ENCODE measurements at regions not wholly inside any gene's neighbourhood (a gene's known extent, or its start where the extent isn't known, plus 50 kb on each side); places are given as distances from the start of the nearest gene placed in this dataset.

DNA sequence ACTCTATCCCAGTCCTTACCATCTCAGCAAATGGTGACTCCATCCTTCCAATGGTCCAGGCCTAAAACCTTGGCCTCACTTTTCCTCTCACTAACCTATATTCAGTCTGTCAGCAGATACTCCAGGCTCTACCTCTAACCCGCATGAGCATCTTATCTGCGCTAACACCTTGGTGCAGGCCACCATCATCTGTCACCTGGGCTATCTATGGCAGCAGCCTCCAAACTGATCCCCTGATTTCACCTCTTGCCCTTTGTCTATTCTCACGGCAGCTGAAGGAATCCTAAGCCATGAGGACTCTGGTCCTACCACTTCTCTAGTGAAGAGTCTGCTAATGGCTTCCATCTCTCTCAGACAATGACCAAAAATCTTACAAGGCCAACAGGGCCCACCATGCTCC, 57.9 kb upstream of the CCL1 start:
- H3K4me3 ChIP-seq (ENCODE audit: low read length): no peak overlapping the region
- DNase-seq (ENCODE audit: low read depth): no peak
- TF ChIP-seq, protein P1, sequence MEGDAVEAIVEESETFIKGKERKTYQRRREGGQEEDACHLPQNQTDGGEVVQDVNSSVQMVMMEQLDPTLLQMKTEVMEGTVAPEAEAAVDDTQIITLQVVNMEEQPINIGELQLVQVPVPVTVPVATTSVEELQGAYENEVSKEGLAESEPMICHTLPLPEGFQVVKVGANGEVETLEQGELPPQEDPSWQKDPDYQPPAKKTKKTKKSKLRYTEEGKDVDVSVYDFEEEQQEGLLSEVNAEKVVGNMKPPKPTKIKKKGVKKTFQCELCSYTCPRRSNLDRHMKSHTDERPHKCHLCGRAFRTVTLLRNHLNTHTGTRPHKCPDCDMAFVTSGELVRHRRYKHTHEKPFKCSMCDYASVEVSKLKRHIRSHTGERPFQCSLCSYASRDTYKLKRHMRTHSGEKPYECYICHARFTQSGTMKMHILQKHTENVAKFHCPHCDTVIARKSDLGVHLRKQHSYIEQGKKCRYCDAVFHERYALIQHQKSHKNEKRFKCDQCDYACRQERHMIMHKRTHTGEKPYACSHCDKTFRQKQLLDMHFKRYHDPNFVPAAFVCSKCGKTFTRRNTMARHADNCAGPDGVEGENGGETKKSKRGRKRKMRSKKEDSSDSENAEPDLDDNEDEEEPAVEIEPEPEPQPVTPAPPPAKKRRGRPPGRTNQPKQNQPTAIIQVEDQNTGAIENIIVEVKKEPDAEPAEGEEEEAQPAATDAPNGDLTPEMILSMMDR (conservative IDR thresholded peaks at IDR 0.05; ENCODE audit: low read length): no peak

DNA sequence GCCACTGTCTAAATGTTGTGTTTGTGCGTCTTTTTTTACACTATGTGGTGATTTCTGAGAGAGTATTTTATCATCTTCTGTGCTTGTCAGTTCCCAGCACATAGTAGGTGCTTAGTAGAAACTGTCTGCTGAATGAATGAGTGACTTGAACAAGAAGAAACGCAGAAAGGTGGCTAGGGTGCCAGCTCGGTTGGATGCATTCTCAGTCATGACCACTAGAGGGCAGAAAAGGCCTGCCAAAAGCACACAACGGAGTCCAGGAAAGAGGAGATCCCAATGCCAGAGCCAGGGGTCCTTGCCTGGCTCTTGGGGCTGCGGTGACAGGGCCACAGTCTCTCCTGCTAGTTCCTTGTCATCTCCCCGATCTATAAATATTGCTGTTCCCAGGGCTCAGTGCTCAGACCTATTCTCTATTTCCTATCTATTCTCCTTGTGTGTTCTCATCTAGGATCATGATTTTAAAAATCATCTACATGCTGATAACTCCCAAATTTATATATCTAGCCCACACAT, 57.3 kb upstream of the CCL1 start:
- H3K4me3 ChIP-seq (ENCODE audit: low read length): no peak overlapping the region
- DNase-seq (ENCODE audit: low read depth): peak; percentile 45
- TF ChIP-seq, protein P1 (conservative IDR thresholded peaks at IDR 0.05; ENCODE audit: low read length): peak; percentile 96

DNA sequence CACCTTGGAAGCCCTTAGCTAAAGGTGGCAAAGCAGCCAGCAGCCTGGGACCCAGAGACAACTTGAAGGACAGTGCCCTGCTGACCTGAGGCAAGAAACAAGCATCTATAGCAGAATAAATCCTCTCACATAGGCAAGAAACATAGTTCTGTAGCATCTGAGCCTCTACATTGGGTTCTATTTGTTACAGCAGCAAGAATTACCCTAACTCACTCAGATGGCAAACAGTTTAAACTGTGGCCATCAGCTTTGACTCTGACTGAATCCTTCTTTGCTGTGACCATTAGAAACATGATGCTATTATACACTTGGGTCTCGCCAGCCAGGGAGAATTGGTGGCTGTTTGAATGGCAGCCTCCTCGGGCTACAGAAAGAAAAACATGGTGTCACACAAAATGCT, 53.1 kb upstream of the CCL1 start:
- DNase-seq (ENCODE audit: low read depth): no peak
- no peak overlapping the region for H3K4me3 ChIP-seq (ENCODE audit: low read length)
- TF ChIP-seq, protein P1 (conservative IDR thresholded peaks at IDR 0.05; ENCODE audit: low read length): no peak

DNA sequence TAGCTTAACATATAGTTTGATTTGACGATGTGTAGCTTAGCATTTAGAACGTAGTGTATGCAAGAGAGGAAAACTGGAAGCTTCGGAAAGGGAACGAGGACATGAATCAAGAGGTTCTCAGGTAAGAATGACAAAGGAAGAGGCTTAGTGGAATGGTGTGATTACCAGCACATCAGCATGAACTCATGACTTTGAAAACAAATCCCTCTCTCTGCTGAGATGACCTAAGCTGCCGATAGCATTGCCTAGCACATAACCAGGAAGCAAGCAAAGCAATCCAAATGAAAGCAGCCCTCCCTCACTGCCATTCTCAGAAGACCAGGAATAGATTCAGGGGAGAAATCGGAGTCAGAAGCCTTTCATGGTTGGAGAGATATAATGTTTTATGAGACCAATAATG, 51.3 kb upstream of the CCL1 start:
- DNase-seq (ENCODE audit: low read depth): no peak

DNA sequence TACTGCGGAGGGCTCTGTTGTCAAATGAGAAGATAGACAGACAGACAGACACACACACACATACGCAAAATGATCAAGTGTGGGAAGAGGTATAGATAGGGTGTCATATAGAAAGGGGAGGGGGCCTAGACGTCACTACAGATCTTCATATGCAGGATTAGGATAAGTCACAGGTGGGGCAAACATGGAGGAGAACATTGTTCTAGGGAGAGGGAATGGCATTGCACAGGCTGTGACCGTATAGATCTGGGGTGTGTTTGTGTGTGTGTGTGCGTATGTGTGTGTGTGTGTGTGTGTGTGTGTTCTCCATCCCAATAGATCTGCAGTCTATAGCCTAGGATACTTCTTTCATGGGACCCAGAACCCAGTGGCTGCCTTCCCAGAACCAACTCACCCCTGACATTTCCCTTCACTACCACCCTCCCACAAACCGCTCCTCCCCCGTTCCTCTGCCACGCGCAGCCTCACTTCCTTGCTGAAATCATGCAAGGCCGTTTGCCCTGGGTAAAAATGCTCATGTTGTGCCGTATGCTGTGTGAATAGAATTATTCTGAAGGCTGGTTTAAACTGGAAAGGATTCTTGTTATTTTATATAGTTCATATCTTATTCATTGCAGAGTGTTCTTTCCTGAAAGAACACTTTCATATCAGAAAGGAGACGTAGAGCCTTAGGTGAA, 50.5 kb upstream of the CCL1 start:
- H3K4me3 ChIP-seq (ENCODE audit: low read length): no peak overlapping the region
- TF ChIP-seq, protein P1 (conservative IDR thresholded peaks at IDR 0.05; ENCODE audit: low read length): no peak
- no peak for DNase-seq (ENCODE audit: low read depth)

More for the DNA sequence above, 51.3 kb upstream of the CCL1 start:
- H3K4me3 ChIP-seq (ENCODE audit: low read length): no peak overlapping the region
- TF ChIP-seq, protein P1 (conservative IDR thresholded peaks at IDR 0.05; ENCODE audit: low read length): no peak

DNA sequence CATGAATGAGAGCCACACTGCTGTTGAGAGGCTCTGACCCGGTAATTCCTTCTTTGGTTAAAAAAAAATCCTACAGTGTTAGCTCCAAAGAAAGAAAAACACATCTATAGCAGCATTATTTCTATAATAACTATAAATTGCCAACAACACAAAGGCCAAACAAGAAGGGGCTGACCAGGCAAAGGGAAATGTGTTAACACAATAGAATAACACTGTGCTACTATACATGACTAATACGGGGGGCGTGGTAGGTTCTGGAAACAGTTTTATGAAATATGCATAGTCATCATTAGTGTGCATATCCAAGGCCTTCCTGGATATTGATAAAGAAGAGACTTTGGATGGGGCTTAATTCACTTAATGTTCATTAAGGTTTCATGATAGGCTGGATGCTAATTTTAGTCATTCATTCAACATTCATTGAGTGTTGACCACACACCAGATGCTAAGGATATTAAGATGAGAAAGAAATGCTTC, 50.0 kb upstream of the CCL1 start:
- H3K4me3 ChIP-seq (ENCODE audit: low read length): no peak overlapping the region
- DNase-seq (ENCODE audit: low read depth): no peak
- TF ChIP-seq, protein P1 (conservative IDR thresholded peaks at IDR 0.05; ENCODE audit: low read length): no peak

Measured in AG10803 (cell line).